NCI-H2107 treated with DMSO at 0.1 percent for 48 hours (cell line): ENCODE measurements at regions not wholly inside any gene's neighbourhood (a gene's known extent, or its start where the extent isn't known, plus 50 kb on each side); places are given as distances from the start of the nearest gene placed in this dataset.

Source experiments
- DNase-seq: peaks from one replicate; lab custom pipeline; 2025; ENCODE audit not compliant: unreplicated experiment; lab: John Stamatoyannopoulos, UW

- no peak for DNase-seq
These were observed 247.7 kb upstream of the ZMIZ1 start for GRCh38 chr10:78821052-78821451.

- no peak for DNase-seq
These were observed 239.9 kb upstream of the ZMIZ1 start for GRCh38 chr10:78828647-78829539.

GRCh38 chr10:78829565-78829964 lies 239.2 kb upstream of the ZMIZ1 start:
- no peak for DNase-seq

DNA sequence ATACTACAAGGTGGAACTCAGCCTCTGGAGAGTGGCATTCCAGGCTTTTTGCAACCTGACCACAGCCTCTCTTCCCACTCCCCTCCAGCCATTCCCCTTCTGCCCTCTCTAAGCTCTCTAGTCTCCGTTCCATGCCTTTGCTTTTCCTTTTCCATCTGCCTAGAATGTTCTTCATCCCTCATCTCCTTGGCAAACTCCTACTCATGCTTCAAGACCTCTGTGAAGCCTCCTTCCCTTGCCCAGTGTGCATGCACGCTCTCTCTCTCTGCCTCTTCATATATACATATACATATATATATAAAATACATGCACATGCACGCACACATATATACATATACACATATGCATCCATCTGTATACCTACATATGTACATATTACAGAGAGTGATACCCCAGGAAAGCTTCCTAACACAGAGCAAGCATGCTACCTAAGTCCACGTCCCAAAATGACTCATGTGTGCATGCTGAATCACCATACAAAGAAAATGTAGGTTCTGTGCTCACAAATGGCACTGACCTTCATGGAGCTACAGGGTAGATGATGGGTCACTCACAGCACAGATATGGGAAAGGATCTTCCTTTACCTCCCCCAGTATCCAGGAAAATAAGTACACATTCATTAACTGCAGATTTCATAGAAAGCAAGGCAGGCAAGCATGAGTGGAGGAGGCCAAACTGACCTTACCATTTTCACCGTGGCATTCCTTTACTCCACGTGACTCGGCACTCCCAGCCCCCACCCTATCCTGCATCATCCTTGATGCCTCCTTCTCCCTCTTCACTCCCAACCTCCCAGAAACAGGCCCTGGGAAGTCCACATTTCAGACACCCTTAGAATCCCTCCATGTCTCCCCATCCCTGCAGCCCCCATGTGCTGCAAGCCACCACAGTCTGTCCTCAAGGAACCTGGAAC lies 238.4 kb upstream of the ZMIZ1 start:
- no peak for DNase-seq

GRCh38 chr10:78830976-78831375 lies 237.8 kb upstream of the ZMIZ1 start:
- DNase-seq = no peak

DNA sequence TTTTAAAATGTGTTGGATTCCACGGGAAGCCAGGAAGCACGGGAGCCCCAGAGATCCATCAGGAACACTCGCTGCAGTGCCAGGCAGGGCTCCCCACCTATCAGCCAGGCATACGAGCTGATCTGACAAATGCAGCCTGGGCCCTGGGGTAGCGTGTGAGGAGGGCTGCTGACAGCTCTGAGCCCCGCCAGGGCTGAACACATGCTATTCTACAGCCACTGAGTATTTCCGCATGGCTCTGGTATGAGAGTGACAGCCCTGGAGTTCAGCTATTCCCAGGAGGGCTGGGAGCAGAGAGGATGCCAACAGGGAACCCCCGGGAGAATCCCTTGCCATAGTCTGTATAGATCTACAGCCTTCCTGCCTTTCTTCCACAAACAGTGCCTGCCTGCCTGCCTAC lies 237.3 kb upstream of the ZMIZ1 start:
- no peak for DNase-seq

DNA sequence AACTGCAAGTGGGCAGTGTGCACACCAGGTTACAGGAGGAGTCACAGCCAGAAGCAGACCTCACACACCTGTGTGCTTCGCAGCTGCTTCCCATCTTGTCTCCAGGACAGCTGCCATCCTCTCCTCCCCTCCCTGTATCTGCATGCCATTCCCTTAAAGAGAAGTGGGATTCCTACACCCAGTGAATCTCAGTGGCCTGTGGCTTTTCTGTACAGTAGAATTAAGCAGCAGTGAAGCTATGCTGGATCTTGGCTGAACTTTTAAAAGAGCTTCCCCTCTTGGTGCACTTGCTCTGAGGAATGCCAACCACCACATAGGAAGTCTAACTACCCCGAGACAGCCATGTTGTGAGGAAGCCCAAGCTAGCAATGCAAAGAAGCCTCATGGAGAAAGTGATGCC lies 236.5 kb upstream of the ZMIZ1 start:
- DNase-seq = no peak

DNA sequence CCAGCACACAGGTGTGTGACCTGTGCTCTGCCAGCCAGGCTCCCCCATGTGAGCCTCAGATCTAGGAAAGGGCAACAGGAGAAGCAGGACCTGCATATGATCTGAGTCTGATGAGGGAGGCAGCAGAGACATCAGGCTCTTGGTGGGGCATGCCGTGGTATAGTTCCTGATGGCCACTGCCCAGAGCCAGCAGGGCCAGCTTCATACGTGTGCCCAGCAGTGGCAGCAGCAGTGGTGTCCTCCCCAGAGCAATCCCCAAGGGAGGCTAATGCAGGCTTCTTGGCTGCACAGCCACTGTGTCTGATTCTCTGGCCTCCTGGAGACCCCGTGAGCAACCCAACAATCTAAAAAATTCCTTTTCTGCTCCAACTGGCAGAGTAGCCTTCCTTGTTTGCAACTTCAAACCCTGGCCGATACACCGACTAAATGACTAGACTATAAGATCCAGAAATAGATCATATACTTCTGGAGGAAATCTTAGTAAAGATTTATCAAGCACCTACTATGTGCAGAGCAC lies 230.6 kb upstream of the ZMIZ1 start:
- no peak for DNase-seq

DNA sequence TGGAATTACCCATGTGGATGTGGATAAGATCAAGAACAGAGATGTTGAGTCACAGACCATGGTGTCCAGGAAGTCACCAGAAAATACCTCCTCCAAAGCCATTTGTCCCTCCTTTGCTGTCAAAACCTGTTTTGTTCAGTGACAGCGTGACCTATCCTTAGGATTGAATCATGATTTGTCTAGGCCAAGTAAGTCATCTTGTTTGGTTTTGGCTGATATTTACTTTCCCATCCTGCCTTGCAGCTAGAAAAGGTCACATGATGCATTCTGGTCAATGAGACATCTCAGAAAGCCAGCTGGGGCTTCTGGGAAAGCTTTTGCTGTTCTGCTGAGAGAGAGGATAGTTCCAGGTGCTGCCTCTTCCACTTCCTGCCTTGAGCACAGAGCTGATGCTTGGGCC lies 225.3 kb upstream of the ZMIZ1 start:
- no peak for DNase-seq

DNA sequence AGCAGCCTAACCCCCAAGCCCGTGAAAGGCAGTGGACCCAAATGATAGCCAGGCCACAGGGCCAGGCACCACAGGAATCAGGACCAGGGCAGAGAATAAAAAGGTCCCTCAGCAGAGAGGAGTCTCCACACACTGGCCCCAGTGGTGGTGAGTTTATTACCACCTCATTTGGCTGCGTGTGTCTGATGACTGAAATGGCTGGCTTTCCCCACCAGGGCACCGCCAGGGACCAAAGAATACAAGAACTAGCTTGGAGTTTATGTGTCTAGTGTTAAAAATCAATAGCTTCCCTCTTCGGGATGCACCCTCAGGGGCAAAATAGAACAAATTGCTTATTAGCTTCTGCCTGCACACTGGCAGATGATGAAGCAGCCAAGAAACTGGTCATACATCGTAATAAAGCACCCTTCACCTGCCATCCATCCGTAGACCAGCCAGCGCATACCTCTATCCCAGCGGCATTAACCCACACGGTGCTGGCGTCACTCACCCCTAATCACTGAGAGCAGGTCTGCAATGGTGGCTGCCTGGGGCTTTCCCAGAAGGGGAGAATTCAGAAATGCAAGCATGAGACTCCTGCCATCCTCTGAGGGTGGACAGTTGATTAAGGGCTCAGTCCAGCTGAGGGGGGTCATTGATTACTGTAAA lies 223.7 kb upstream of the ZMIZ1 start:
- DNase-seq = no peak

DNA sequence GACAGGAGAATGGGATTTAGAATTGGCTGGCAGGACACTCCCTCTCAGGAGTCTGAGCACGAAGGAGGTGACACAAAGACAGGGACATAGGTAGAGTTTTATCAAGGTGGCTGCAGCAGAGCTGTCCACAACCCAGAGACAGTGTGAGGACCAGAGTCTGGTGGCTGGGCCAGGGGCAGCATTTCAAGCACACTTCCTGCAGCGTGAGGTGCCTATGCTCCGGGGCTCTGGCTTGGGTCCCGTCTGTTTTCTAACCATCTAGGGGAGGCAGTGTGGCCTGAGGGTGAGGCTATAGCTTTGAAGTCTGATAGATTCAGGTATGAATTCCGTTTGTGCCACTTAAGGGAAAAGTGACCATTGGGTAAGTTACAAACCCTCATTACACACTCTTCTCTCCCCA lies 222.7 kb upstream of the ZMIZ1 start:
- DNase-seq = no peak

- DNase-seq = no peak
These were observed 222.0 kb upstream of the ZMIZ1 start for GRCh38 chr10:78846760-78847159.

DNA sequence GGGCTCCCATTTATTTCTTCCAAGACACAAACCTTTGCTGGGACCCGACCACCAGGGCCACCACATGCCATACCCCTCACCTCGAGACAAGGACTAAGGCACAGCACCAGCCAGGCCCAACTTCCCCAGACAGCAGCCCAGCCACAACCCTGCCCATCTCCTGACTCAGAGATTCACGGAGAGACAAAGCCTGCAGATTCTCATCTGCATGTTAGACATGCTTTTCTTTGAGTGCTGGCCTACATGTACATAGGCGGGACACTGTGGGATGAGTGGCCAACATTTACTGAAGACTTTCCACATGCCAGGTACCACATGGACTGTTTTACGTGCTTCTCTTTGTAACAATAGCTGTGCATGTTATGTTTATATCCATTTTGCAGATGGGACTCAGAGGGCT lies 221.3 kb upstream of the ZMIZ1 start:
- no peak for DNase-seq

DNA sequence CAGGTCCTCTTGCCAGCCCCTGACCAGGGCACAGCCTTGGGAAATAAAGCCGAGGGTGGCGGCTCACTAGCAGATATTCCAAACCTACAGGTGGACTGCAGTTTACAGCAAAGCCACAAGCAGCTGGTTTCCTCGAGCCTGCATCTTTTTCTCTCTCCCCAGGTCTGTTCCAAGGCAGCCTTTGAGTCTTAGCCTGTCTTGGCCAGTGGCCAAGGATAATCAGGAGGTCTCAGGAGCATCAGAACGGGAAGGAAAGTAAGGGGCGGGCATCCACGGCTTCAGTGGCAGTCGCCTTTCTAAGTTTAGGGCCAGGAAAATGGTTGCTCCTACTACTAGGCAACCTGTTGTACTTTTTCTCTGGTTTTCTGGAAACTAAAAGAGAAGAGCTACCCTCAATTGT lies 219.7 kb upstream of the ZMIZ1 start:
- DNase-seq = no peak

- no peak for DNase-seq
These were observed 219.0 kb upstream of the ZMIZ1 start for GRCh38 chr10:78849731-78850130.

DNA sequence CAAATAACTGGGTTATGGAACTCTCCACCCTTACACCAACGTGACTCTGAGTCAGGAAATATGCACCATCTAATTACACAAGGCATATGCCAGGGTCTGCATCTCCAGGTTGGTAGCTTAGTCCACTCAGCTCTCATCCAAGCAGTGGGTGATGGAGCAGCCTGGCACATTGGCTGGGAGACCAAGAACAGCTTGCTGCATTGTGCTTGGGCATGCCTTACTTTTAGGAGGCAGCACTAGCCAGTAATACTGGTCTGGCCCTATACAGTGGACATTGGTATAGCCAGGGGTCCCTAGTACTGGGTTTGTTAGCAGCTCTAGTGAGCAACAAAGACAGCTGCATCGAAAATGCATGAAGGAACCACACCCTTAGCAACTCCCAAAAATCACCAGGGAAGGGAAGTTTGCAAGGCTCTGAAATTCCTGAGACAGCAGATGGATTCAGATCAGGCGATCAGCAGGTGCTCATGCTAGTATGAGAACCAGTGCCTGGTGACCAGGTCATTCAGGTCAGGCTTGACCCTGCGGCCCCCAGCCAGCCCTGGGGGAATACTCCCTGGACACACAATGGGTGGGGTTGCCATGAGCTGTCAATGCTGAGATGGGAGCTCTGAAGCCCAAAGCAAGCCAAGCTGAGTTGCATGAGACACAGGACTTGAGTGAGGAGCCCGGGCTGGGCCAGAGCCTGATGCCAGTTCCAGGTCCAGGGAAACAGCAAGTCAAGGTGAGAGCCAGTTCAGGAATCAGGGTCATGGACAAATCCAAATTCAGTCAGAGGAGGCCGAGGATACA lies 217.9 kb upstream of the ZMIZ1 start:
- no peak for DNase-seq

DNA sequence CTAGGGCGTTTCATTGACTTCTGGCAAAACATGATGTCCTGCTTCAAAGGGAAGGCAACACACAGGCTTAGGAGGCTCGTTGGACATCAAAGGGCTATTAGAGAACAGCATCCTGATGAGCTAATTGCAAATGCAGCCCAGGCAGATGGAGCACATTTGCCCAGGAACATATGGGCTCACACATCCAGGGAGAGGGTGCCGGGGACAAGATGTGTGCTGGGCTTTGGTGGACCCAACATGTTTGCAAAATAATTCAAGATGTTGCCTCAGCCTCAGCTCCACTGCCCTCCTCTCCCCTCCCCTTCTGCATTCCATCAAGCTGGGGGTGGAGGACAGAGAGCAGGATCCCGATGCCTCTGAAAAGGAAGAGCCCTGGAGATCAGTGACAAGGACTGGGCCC lies 217.1 kb upstream of the ZMIZ1 start:
- DNase-seq = no peak

- DNase-seq = no peak
These were observed 216.1 kb upstream of the ZMIZ1 start for GRCh38 chr10:78852466-78853240.

- DNase-seq = no peak
These were observed 214.9 kb upstream of the ZMIZ1 start for GRCh38 chr10:78853864-78854263.

DNA sequence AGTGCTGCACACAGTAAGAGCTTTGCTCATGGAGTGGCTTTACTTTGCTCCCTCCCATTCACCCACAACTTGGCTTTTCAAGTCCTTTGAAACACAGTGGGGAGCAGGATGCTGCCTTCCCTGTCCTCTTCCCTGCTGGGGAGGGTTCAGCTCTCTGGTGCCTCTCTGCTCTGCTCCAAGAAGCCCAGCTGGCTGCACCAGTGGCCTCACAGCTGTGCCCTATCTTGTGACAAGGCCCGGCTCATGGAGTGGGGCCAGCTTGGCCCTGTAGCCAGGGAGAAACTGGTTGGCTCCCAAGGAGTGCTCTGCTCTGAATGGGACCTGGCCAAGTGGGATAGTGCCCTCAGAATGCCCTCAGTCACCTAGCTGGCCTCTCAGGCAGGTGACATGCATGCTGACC lies 212.3 kb upstream of the ZMIZ1 start:
- no peak for DNase-seq
